ENCODE measurements at regions not wholly inside any gene's neighbourhood (a gene's known extent, or its start where the extent isn't known, plus 50 kb on each side); places are given as distances from the start of the nearest gene placed in this dataset.

DNA sequence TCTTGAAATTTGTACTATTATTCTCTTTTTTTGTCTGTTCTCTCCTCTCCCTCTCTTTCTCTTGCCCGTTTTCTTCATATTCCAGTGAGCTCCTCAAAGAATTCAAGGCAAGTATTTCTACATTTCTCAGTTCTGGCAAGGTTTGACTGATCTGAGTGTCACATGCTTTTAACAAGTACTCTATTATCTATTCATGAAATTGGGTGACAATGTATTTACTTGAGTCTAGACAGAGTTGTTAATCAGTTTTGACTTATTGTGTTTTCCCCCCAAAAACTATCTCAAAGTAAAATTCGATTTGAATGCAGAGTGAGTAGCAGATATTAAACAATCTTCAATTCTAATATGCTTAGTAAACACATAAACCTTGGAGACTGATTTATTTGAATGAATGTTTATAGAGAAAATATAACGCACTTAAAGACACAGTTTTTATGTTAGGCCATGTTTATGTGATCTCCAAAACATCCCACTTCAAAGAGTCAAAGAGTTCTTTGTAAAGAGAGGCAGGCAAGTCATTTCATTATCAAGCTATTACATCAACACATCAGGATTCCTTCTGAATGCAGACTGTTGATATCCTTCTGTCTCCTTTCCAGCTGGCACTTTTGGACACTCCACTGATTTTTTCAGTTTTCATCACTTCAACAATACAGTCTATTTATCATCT is 166.6 kb downstream of the SLITRK6 start:
- Histone ChIP-seq H2AFZ (ENCODE audit: low read length) (no peak overlapping the region; the same call in 1 of the 2 replicates), H3K9ac (ENCODE audit: low read depth, low read length, poor library complexity, severe bottlenecking) (no peak overlapping the region), H3K79me2 (ENCODE audit: insufficient read depth, low read length) (no peaks in the 10 kb centered on the region), H3K4me3 (ENCODE audit: low read length, poor library complexity, severe bottlenecking) (no peak overlapping the region), H3K9me2 (replicated peaks; ENCODE audit: low read depth, low read length) (no peaks in the 10 kb centered on the region), H4K20me1 (ENCODE audit: insufficient read depth, low read length, poor library complexity, severe bottlenecking) (no peaks in the 10 kb centered on the region), H3K9me3 (ENCODE audit: insufficient read depth, low read depth, low read length) (no peaks in the 10 kb centered on the region), H3K4me1 (ENCODE audit: insufficient read depth, low read length, poor library complexity, severe bottlenecking) (no peaks in the 10 kb centered on the region), H3K36me3 (ENCODE audit: insufficient read depth, low read length) (no peaks in the 10 kb centered on the region), H3F3A (ENCODE audit: low read depth) (no peaks in the 10 kb centered on the region), H3K27me3 (ENCODE audit: insufficient read depth, low read length, poor library complexity, severe bottlenecking) (no peaks in the 10 kb centered on the region), H3K4me2 (ENCODE audit: low read depth, low read length, poor library complexity, severe bottlenecking) (no peak overlapping the region)
- TF ChIP-seq, protein P1, sequence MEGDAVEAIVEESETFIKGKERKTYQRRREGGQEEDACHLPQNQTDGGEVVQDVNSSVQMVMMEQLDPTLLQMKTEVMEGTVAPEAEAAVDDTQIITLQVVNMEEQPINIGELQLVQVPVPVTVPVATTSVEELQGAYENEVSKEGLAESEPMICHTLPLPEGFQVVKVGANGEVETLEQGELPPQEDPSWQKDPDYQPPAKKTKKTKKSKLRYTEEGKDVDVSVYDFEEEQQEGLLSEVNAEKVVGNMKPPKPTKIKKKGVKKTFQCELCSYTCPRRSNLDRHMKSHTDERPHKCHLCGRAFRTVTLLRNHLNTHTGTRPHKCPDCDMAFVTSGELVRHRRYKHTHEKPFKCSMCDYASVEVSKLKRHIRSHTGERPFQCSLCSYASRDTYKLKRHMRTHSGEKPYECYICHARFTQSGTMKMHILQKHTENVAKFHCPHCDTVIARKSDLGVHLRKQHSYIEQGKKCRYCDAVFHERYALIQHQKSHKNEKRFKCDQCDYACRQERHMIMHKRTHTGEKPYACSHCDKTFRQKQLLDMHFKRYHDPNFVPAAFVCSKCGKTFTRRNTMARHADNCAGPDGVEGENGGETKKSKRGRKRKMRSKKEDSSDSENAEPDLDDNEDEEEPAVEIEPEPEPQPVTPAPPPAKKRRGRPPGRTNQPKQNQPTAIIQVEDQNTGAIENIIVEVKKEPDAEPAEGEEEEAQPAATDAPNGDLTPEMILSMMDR (conservative IDR thresholded peaks at IDR 0.05; ENCODE audit: low read length) = no peak
- TF ChIP-seq EZH2phosphoT487 (IDR thresholded peaks at IDR 0.05; ENCODE audit: borderline replicate concordance) = no peak

DNA sequence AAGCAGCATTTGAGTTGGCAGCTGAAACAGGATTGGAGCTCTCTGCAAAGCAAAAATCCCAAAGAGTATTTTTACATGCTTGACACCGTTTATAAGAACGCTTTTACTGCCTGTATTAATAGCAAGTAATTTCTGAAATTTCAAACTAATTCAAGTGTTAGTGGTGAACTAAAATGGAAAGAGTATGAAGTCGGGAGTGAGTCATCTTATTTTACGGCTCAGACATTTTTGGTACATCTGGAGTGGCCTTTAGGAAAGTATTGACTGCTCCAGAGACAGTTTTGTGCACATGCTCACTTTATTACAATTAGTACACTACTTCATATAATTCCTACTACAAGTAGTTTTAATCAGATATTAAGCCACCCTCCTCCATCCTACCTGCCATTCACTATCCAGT is 167.4 kb downstream of the SLITRK6 start:
- H3K36me3 ChIP-seq (ENCODE audit: insufficient read depth, low read length) = no peaks in the 10 kb centered on the region
- H4K20me1 ChIP-seq (ENCODE audit: insufficient read depth, low read length, poor library complexity, severe bottlenecking) = no peaks in the 10 kb centered on the region
- no peak overlapping the region for H3K9ac ChIP-seq (ENCODE audit: low read depth, low read length, poor library complexity, severe bottlenecking)
- no peaks in the 10 kb centered on the region for H3K79me2 ChIP-seq (ENCODE audit: insufficient read depth, low read length)
- no peak overlapping the region for H2AFZ ChIP-seq (ENCODE audit: low read length)
- H3K9me3 ChIP-seq (ENCODE audit: insufficient read depth, low read depth, low read length) = no peaks in the 10 kb centered on the region
- H3K4me1 ChIP-seq (ENCODE audit: insufficient read depth, low read length, poor library complexity, severe bottlenecking) = no peaks in the 10 kb centered on the region
- TF ChIP-seq EZH2phosphoT487 (IDR thresholded peaks at IDR 0.05; ENCODE audit: borderline replicate concordance) = no peak
- TF ChIP-seq, protein P1 (conservative IDR thresholded peaks at IDR 0.05; ENCODE audit: low read length) = no peak
- H3K4me3 ChIP-seq (ENCODE audit: low read length, poor library complexity, severe bottlenecking) = no peak overlapping the region
- H3K9me2 ChIP-seq (replicated peaks; ENCODE audit: low read depth, low read length) = no peaks in the 10 kb centered on the region
- H3F3A ChIP-seq (ENCODE audit: low read depth) = no peaks in the 10 kb centered on the region
- H3K4me2 ChIP-seq (ENCODE audit: low read depth, low read length, poor library complexity, severe bottlenecking) = no peak overlapping the region
- H3K27me3 ChIP-seq (ENCODE audit: insufficient read depth, low read length, poor library complexity, severe bottlenecking) = no peaks in the 10 kb centered on the region

DNA sequence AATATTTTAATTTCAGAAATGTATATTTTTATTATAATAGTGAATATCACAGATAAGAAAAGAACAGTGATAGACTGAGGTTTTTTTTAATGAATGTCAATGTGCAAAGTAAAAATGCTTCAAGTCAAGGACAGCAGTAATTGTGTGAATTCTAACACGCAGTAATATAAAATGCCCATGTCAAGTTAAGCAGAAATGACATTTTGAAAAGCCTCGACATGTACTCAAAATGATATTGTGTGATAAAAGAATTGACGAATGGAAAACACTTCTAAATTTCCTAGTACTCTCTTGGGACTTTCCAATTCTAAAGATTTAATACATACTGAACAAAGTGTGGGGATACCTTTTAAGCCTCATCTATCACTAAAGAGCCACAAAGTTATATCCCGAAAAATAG is 172.6 kb downstream of the SLITRK6 start:
- no peaks in the 10 kb centered on the region for H3K9me2 ChIP-seq (replicated peaks; ENCODE audit: low read depth, low read length)
- H3K4me1 ChIP-seq (ENCODE audit: insufficient read depth, low read length, poor library complexity, severe bottlenecking) = no peaks in the 10 kb centered on the region
- no peak overlapping the region for H3K4me3 ChIP-seq (ENCODE audit: low read length, poor library complexity, severe bottlenecking)
- no peaks in the 10 kb centered on the region for H3F3A ChIP-seq (ENCODE audit: low read depth)
- H3K79me2 ChIP-seq (ENCODE audit: insufficient read depth, low read length) = no peaks in the 10 kb centered on the region
- H3K9me3 ChIP-seq (ENCODE audit: insufficient read depth, low read depth, low read length) = no peaks in the 10 kb centered on the region
- H2AFZ ChIP-seq (ENCODE audit: low read length) = no peak overlapping the region
- no peaks in the 10 kb centered on the region for H3K36me3 ChIP-seq (ENCODE audit: insufficient read depth, low read length)
- no peaks in the 10 kb centered on the region for H3K27me3 ChIP-seq (ENCODE audit: insufficient read depth, low read length, poor library complexity, severe bottlenecking)
- H4K20me1 ChIP-seq (ENCODE audit: insufficient read depth, low read length, poor library complexity, severe bottlenecking) = no peaks in the 10 kb centered on the region
- H3K4me2 ChIP-seq (ENCODE audit: low read depth, low read length, poor library complexity, severe bottlenecking) = no peak overlapping the region
- no peak overlapping the region for H3K9ac ChIP-seq (ENCODE audit: low read depth, low read length, poor library complexity, severe bottlenecking)
- TF ChIP-seq EZH2phosphoT487 (IDR thresholded peaks at IDR 0.05; ENCODE audit: borderline replicate concordance) = no peak
- TF ChIP-seq, protein P1 (conservative IDR thresholded peaks at IDR 0.05; ENCODE audit: low read length) = no peak
